GM18511 (cell line): ENCODE measurements at regions not wholly inside any gene's neighbourhood (a gene's known extent, or its start where the extent isn't known, plus 50 kb on each side); places are given as distances from the start of the nearest gene placed in this dataset.
"Not testable (repeated sequence)": the region's sequence is repeated elsewhere in the genome, so short reads cannot be mapped to it uniquely, and the experiment has no call there.

ENCODE experiments used
- ATAC-seq: cut with Tn5 transposase; IDR thresholded peaks from one replicate; pipeline ENCODE4 v1.9.1; 2021; ENCODE audit warnings: mild to moderate bottlenecking, moderate library complexity; ENCODE audit not compliant: unreplicated experiment

- no peak for ATAC-seq
Observed at GRCh38 chr4:165548702-165549101, 169.9 kb downstream of the CPE start.

- ATAC-seq: no peak
Observed at GRCh38 chr4:165553221-165553810, 174.5 kb downstream of the CPE start.

- ATAC-seq: no peak
Observed at GRCh38 chr4:165555302-165555701, 176.5 kb downstream of the CPE start.

- no peak for ATAC-seq
Observed at GRCh38 chr4:165556383-165556782, 177.6 kb downstream of the CPE start.

GRCh38 chr4:165560941-165561340, 182.1 kb downstream of the CPE start:
- ATAC-seq: no peak

- ATAC-seq: no peak
Observed at GRCh38 chr4:165563851-165564250, 185.0 kb downstream of the CPE start.

GRCh38 chr4:165569031-165569430, 190.2 kb downstream of the CPE start:
- ATAC-seq: no peak

- ATAC-seq: not testable (repeated sequence)
Observed at GRCh38 chr4:165571476-165571875, 192.7 kb downstream of the CPE start.

- ATAC-seq: no peak
Observed at GRCh38 chr4:165580351-165580905, 201.6 kb downstream of the CPE start.

- no peak for ATAC-seq
Observed at GRCh38 chr4:165583341-165583740, 204.5 kb downstream of the CPE start.

- ATAC-seq: no peak
Observed at GRCh38 chr4:165584916-165585315, 206.1 kb downstream of the CPE start.

GRCh38 chr4:165588534-165589315, 209.9 kb downstream of the CPE start:
- ATAC-seq: no peak

- no peak for ATAC-seq
Observed at GRCh38 chr4:165592386-165592785, 213.6 kb downstream of the CPE start.

GRCh38 chr4:165597581-165598480, 219.0 kb downstream of the CPE start:
- ATAC-seq: no peak

- ATAC-seq: no peak
Observed at GRCh38 chr4:165600959-165601683, 222.3 kb downstream of the CPE start.

GRCh38 chr4:165602621-165603020, 223.8 kb downstream of the CPE start:
- ATAC-seq: no peak

GRCh38 chr4:165604181-165604580, 225.4 kb downstream of the CPE start:
- no peak for ATAC-seq

GRCh38 chr4:165605811-165606210, 227.0 kb downstream of the CPE start:
- no peak for ATAC-seq

GRCh38 chr4:165606465-165607205, 227.8 kb downstream of the CPE start:
- ATAC-seq: no peak

GRCh38 chr4:165609653-165610052, 230.8 kb downstream of the CPE start:
- ATAC-seq: no peak
